ENCODE measurements at regions not wholly inside any gene's neighbourhood (a gene's known extent, or its start where the extent isn't known, plus 50 kb on each side); places are given as distances from the start of the nearest gene placed in this dataset.

DNA sequence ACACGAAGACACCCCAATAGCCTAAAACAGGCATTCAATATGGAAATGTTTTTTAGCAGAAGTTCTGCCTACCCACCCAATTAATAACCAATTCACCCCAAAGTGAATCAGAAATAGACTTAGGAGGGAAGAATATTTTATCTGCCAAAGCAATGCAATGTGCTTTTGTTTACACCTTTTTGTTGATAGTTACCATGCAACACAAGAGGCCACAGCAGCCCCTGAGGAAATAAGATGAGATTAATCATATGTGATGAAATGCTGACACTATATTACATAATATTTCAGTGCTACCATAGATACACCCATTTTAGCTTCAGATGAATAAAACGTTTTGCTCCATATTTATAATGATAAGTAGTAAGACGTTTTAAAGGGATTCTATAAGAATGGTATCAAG lies 60.9 kb upstream of the RGS2 start:
- in situ Hi-C loops (cut with HindIII; ENCODE audit: low sequenced_read_pairs), result no loop called here
- no peak overlapping the region for H3K4me3 ChIP-seq (ENCODE audit: low read depth, low read length)
- TF ChIP-seq, protein P1, sequence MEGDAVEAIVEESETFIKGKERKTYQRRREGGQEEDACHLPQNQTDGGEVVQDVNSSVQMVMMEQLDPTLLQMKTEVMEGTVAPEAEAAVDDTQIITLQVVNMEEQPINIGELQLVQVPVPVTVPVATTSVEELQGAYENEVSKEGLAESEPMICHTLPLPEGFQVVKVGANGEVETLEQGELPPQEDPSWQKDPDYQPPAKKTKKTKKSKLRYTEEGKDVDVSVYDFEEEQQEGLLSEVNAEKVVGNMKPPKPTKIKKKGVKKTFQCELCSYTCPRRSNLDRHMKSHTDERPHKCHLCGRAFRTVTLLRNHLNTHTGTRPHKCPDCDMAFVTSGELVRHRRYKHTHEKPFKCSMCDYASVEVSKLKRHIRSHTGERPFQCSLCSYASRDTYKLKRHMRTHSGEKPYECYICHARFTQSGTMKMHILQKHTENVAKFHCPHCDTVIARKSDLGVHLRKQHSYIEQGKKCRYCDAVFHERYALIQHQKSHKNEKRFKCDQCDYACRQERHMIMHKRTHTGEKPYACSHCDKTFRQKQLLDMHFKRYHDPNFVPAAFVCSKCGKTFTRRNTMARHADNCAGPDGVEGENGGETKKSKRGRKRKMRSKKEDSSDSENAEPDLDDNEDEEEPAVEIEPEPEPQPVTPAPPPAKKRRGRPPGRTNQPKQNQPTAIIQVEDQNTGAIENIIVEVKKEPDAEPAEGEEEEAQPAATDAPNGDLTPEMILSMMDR (IDR thresholded peaks at IDR 0.05; ENCODE audit: low read depth, low read length), result no peak
- DNase-seq (ENCODE audit: low read depth, low spot score), result no peak

DNA sequence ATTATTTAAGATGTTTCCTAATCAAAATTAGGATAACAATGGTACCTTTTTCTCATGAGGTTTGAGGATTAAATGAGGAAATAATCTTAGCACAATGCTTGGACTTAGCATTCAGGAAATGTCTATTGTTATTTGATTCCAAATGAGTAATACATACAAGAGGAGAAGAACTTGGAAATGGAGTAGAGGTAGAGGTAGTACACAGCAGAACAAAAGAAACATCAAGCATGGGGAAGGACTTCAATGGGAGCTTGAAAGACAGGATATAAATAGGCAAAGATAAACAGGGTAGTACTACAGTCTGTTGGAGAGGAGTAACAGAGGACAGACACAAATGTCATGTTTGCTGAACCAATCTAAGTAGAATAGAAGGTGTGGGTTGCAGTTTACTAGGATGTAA lies 59.5 kb upstream of the RGS2 start:
- DNase-seq (ENCODE audit: low read depth, low spot score), result no peak
- in situ Hi-C loops (cut with HindIII; ENCODE audit: low sequenced_read_pairs), result no loop called here

GRCh38 chr1:192751260-192751659 lies 57.6 kb upstream of the RGS2 start:
- TF ChIP-seq, protein P1 (IDR thresholded peaks at IDR 0.05; ENCODE audit: low read depth, low read length), result no peak
- H3K4me3 ChIP-seq (ENCODE audit: low read depth, low read length), result no peak overlapping the region
- DNase-seq (ENCODE audit: low read depth, low spot score), result no peak
- in situ Hi-C loops (cut with HindIII; ENCODE audit: low sequenced_read_pairs), result no loop called here

More for the DNA sequence above, 59.5 kb upstream of the RGS2 start:
- no peak overlapping the region for H3K4me3 ChIP-seq (ENCODE audit: low read depth, low read length)
- TF ChIP-seq, protein P1 (IDR thresholded peaks at IDR 0.05; ENCODE audit: low read depth, low read length), result no peak

DNA sequence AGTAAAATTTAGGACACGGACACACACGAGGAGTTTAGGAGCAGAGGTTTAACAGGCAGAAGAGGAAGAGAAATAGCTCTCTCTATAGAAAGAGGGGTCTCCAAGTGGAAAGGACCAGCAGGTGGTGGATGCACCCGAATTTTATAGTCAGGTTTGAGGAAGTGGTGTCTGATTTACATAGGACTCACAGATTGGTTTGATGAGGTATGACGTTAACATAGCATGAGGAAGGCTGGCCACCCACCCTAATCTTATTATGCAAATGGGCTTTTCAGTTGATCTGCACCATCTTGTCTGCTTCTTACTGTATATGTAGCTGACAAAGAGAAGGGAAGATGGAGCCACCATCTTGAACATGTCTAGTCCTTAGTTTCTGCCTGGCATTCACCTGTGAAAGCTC lies 52.5 kb upstream of the RGS2 start:
- H3K4me3 ChIP-seq (ENCODE audit: low read depth, low read length), result no peak overlapping the region
- in situ Hi-C loops (cut with HindIII; ENCODE audit: low sequenced_read_pairs), result no loop called here
- no peak for DNase-seq (ENCODE audit: low read depth, low spot score)
- TF ChIP-seq, protein P1 (IDR thresholded peaks at IDR 0.05; ENCODE audit: low read depth, low read length), result no peak

- in situ Hi-C loops (cut with HindIII; ENCODE audit: low sequenced_read_pairs), result no loop called here
These were observed 52.0 kb upstream of the RGS2 start for GRCh38 chr1:192756847-192757246.

GRCh38 chr1:192758492-192758891 lies 50.3 kb upstream of the RGS2 start:
- in situ Hi-C loops (cut with HindIII; ENCODE audit: low sequenced_read_pairs), result no loop called here
- TF ChIP-seq, protein P1 (IDR thresholded peaks at IDR 0.05; ENCODE audit: low read depth, low read length), result no peak
- DNase-seq (ENCODE audit: low read depth, low spot score), result no peak
- H3K4me3 ChIP-seq (ENCODE audit: low read depth, low read length), result no peak overlapping the region

More at GRCh38 chr1:192756847-192757246, 52.0 kb upstream of the RGS2 start:
- DNase-seq (ENCODE audit: low read depth, low spot score), result no peak
- TF ChIP-seq, protein P1 (IDR thresholded peaks at IDR 0.05; ENCODE audit: low read depth, low read length), result no peak
- H3K4me3 ChIP-seq (ENCODE audit: low read depth, low read length), result no peak overlapping the region

Data from astrocyte of the spinal cord (primary cell).